Tibial nerve (tissue), 4 donors: ENCODE measurements at regions not wholly inside any gene's neighbourhood (a gene's known extent, or its start where the extent isn't known, plus 50 kb on each side); places are given as distances from the start of the nearest gene placed in this dataset.

Experiments used
- DNase-seq, 2 donors: peaks; one replicate each; pipeline ENCODE4 v3.0.0-alpha.2; 2019; ENCODE audit warnings: low spot score in 2 of 2
- H3K27ac ChIP-seq, 4 donors: fragments of 200-600 bp; sonication (generic) in 3 of 4; one replicate each; pipeline ENCODE4 v1.5.1; 2017 to 2019; ENCODE audit warnings: mild to moderate bottlenecking in 1 of 4
- H3K27me3 ChIP-seq, 2 donors: fragments of 200-600 bp; sonication (generic) in 1 of 2; one replicate each; pipeline versions ENCODE4 v1.5.1 to v1.6.0; 2017 to 2019
- H3K36me3 ChIP-seq, 3 donors: fragments of 200-600 bp; sonication (generic); one replicate each; pipeline ENCODE4 v1.5.1; 2018 to 2019
- H3K4me1 ChIP-seq, 4 donors: fragments of 200-600 bp; sonication (generic) in 3 of 4; one replicate each; pipeline ENCODE4 v1.5.1; 2017 to 2019
- H3K4me3 ChIP-seq, 4 donors: fragments of 200-600 bp; sonication (generic) in 3 of 4; one replicate each; pipeline ENCODE4 v1.5.1; 2017 to 2019; ENCODE audit warnings: mild to moderate bottlenecking in 1 of 4, moderate library complexity in 1 of 4
- H3K9me3 ChIP-seq, 4 donors: fragments of 200-600 bp; sonication (generic) in 3 of 4; one replicate each; pipeline ENCODE4 v1.5.1; 2017 to 2019
- EP300 ChIP-seq, 2 donors: sonication (generic); formaldehyde crosslinking; IDR thresholded peaks; one replicate each; pipeline ENCODE4 v1.6.1; 2017; ENCODE audit warnings: antibody characterized with exemption in 2 of 2, mild to moderate bottlenecking in 1 of 2
- POLR2A ChIP-seq, 2 donors: fragments of 450-650 bp; IDR thresholded peaks; one replicate each; pipeline ENCODE4 v1.6.1; 2017; ENCODE audit warnings: antibody characterized with exemption in 2 of 2, mild to moderate bottlenecking in 2 of 2, moderate library complexity in 2 of 2
- WGBS, 2 donors: methylation state at CpG; one replicate each; pipeline ENCODE4 v1.1.5; 2018; 5-methylcytosine and 5-hydroxymethylcytosine counted together
- TF ChIP-seq, protein P1 (sequence below), 5 experiments: fragments of 200-600 bp in 3 of 5; fragments of 450-650 bp in 2 of 5; sonication (generic) in 3 of 5; IDR thresholded peaks; one replicate each; pipeline ENCODE4 v1.5.1; 2016 to 2019; ENCODE audit warnings: antibody characterized with exemption in 5 of 5, mild to moderate bottlenecking in 3 of 5, moderate library complexity in 2 of 5

DNA sequence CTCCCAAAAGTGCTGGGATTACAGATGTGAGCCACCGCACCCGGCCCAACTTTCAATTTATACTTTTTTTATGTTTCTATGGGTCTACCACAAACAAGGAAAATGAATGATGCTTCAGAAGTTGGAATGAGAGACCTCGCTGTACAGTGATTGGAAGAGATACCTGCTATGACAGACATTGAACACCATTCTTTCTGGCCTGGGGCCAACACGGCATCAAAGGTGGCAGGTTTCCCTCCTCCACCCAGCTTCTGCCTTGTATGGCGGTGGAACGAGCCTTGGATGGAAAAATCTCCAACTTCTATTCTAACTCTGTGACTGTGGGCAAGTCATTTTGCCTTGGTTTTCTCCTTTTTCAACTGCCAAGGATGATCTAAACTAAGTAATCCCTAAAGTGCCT is 117.8 kb upstream of the FAM174B start:
- Histone ChIP-seq H3K27me3 (no peaks in the 10 kb centered on the region), H3K9me3 (no peaks in the 10 kb centered on the region), H3K27ac (no peak overlapping the region), H3K4me3 (no peak overlapping the region), H3K4me1 (no peaks in the 10 kb centered on the region), H3K36me3 (no peaks in the 10 kb centered on the region)
- WGBS, 2 donors: 94% methylated on average over 6 of the region's 6 CpGs
- no peak for DNase-seq
- no peak for TF ChIP-seq POLR2A (IDR thresholded peaks at IDR 0.05)
- TF ChIP-seq, protein P1, sequence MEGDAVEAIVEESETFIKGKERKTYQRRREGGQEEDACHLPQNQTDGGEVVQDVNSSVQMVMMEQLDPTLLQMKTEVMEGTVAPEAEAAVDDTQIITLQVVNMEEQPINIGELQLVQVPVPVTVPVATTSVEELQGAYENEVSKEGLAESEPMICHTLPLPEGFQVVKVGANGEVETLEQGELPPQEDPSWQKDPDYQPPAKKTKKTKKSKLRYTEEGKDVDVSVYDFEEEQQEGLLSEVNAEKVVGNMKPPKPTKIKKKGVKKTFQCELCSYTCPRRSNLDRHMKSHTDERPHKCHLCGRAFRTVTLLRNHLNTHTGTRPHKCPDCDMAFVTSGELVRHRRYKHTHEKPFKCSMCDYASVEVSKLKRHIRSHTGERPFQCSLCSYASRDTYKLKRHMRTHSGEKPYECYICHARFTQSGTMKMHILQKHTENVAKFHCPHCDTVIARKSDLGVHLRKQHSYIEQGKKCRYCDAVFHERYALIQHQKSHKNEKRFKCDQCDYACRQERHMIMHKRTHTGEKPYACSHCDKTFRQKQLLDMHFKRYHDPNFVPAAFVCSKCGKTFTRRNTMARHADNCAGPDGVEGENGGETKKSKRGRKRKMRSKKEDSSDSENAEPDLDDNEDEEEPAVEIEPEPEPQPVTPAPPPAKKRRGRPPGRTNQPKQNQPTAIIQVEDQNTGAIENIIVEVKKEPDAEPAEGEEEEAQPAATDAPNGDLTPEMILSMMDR (IDR thresholded peaks at IDR 0.05): no peak

DNA sequence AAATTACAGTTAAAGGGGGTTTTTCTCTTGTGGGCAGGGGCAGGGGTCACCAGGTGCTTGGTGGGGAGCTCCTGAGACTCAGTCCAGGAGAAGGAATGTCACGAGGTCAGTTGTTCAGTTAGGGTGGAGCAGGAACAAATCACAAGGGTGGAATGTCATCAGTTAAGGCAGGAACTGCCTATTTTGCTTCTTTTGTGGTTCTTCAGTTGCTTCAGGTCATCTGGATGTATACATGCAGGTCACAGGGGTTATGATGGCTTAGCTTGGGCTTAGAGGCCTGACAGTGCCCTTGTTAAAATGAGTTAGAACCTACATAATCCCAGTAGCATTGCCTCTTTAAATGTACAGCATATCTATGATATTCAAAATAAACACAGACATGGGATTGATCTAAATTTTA is 120.2 kb upstream of the CHD2 start:
- peaks cover 0 to 11% (median 0%) of the 10 kb centered on the region in 3 donors for H3K36me3 ChIP-seq
- 89 to 93% methylated on average over 1 of the region's 1 CpG for WGBS, 2 donors
- H3K27me3 ChIP-seq: no peaks in the 10 kb centered on the region
- TF ChIP-seq, protein P1 (IDR thresholded peaks at IDR 0.05): no peak
- TF ChIP-seq EP300 (IDR thresholded peaks at IDR 0.05) (no peak), POLR2A (IDR thresholded peaks at IDR 0.05) (no peak)
- DNase-seq: no peak
- H3K9me3 ChIP-seq: peaks cover 0 to 7% (median 0%) of the 10 kb centered on the region in 4 donors
- no peak overlapping the region for H3K27ac ChIP-seq
- no peak overlapping the region for H3K4me3 ChIP-seq
- no peaks in the 10 kb centered on the region for H3K4me1 ChIP-seq

DNA sequence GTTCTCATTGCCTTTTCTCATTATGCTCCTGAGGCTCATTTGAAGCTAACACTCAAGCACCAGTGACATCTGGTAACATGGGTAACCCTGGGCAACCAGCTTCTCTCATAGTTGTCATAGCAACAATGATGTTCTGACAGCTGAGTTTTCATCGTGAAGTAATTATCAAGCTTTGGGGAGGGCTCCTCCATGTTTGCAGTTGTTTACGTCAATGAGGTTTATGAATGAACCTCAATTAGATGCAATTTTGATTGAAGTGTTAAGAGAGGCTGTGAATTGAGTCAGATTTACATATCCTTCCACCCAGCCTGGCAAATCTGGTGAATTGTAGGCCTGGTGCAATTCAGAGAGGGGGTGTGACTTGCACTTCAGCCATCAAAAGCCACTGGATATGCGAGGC is 119.3 kb upstream of the CHD2 start:
- TF ChIP-seq EP300 (IDR thresholded peaks at IDR 0.05): no peak
- no peak for TF ChIP-seq POLR2A (IDR thresholded peaks at IDR 0.05)
- TF ChIP-seq, protein P1 (IDR thresholded peaks at IDR 0.05): no peak
- Histone ChIP-seq H3K4me1 (no peaks in the 10 kb centered on the region), H3K4me3 (no peak overlapping the region), H3K9me3 (peaks cover 0 to 7% (median 0%) of the 10 kb centered on the region in 4 donors), H3K36me3 (peaks cover 0 to 14% (median 0%) of the 10 kb centered on the region in 3 donors), H3K27ac (no peak overlapping the region), H3K27me3 (no peaks in the 10 kb centered on the region)
- 92 to 94% methylated on average over 3 of the region's 3 CpGs for WGBS, 2 donors
- DNase-seq: no peak

DNA sequence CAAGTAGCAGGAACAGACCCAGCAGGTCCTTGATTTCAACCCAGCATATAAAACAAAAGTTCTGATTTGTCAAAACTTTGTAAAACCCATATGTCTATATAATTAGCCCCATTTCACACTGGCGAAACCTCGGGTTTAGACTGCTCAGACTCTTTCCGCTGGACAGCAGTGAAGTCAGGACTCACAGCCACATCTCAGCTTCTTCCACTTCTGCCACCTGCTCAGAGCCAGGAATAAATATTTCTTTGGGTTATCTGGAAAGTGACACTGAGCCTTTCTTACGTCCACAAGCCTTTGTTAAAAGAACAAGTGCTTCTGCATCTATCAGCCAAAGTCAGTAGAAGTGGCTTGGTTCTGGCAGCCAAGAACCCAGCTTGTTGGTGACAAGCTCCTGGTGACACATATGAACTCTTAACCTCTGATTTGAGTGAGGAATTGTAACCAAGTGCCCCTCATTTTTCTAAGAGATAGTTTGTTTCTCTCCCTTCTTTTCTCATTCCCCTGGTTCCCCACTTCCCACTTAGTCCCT is 118.1 kb upstream of the CHD2 start:
- DNase-seq: no peak
- 84 to 85% methylated on average over 4 of the region's 4 CpGs for WGBS, 2 donors
- Histone ChIP-seq H3K4me3 (no peak overlapping the region), H3K27ac (no peak overlapping the region), H3K36me3 (peaks cover 0 to 21% (median 0%) of the 10 kb centered on the region in 3 donors), H3K9me3 (peaks cover 0 to 7% (median 0%) of the 10 kb centered on the region in 4 donors), H3K27me3 (no peaks in the 10 kb centered on the region), H3K4me1 (no peaks in the 10 kb centered on the region)
- TF ChIP-seq, protein P1 (IDR thresholded peaks at IDR 0.05): no peak
- TF ChIP-seq POLR2A (IDR thresholded peaks at IDR 0.05) (no peak), EP300 (IDR thresholded peaks at IDR 0.05) (no peak)

DNA sequence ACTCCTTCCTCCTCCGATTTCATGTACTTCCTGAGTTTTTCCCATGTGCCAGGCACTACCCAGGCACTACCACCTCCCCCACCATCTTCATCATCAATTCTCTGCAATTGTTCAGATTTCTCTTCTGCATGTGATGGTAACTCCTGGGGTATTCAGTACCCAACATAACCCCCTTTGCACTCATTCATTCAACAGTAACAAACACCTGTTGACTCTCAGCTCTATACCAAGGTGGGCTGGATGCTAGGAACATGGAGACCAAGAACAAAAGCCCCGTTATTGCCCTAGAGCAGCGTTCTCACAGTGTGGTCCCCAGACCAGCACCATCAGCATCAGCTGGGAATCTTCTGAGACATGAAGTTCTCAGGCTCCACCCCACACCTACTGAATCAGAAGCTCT is 113.0 kb upstream of the CHD2 start:
- Histone ChIP-seq H3K4me1 (no peaks in the 10 kb centered on the region), H3K4me3 (no peak overlapping the region), H3K36me3 (peaks cover 0 to 25% (median 0%) of the 10 kb centered on the region in 3 donors), H3K27ac (no peak overlapping the region), H3K9me3 (no peaks in the 10 kb centered on the region), H3K27me3 (no peaks in the 10 kb centered on the region)
- DNase-seq: no peak
- 89 to 92% methylated on average over 1 to 3 of the region's 3 CpGs for WGBS, 2 donors
- TF ChIP-seq POLR2A (IDR thresholded peaks at IDR 0.05) (no peak), EP300 (IDR thresholded peaks at IDR 0.05) (no peak)
- TF ChIP-seq, protein P1 (IDR thresholded peaks at IDR 0.05): no peak
